Naive B cell (primary cell): ENCODE measurements at regions not wholly inside any gene's neighbourhood (a gene's known extent, or its start where the extent isn't known, plus 50 kb on each side); places are given as distances from the start of the nearest gene placed in this dataset.
"Not testable (repeated sequence)": the region's sequence is repeated elsewhere in the genome, so short reads cannot be mapped to it uniquely, and the experiment has no call there.

Experiments
- ATAC-seq, 2 donors: fragments of 150-1000 bp; cut with Tn5 transposase; 2 replicates each; pipeline ENCODE4 v1.10.0; 2021; ENCODE audit warnings: low read depth in 2 of 2, mild to moderate bottlenecking in 2 of 2, moderate library complexity in 2 of 2
- DNase-seq: peaks from one replicate; pipeline ENCODE4 v3.0.0; 2022
- H3K27ac Mint-ChIP-seq, 6 donors: one replicate each; pipeline ENCODE4 v1.8.0; 2020 to 2022; ENCODE audit warnings: mild to moderate bottlenecking in 6 of 6, mixed read lengths in 6 of 6, moderate library complexity in 5 of 6, inconsistent platforms in 2 of 6
- H3K27me3 Mint-ChIP-seq, 3 donors: one replicate each; pipeline ENCODE4 v1.8.0; 2021 to 2022; ENCODE audit warnings: mixed read lengths in 3 of 3, mild to moderate bottlenecking in 1 of 3
- H3K36me3 Mint-ChIP-seq, 2 donors: one replicate each; pipeline ENCODE4 v1.8.0; 2020 to 2022; ENCODE audit warnings: mixed read lengths in 2 of 2, inconsistent platforms in 1 of 2, mild to moderate bottlenecking in 1 of 2
- H3K4me1 Mint-ChIP-seq, 3 donors: one replicate each; pipeline ENCODE4 v1.8.0; 2020 to 2022; ENCODE audit warnings: mixed read lengths in 3 of 3, inconsistent platforms in 1 of 3, mild to moderate bottlenecking in 1 of 3, moderate library complexity in 1 of 3
- H3K4me3 Mint-ChIP-seq, 8 donors: one replicate each; pipeline ENCODE4 v1.8.0; 2020 to 2022; ENCODE audit warnings: mild to moderate bottlenecking in 8 of 8, mixed read lengths in 8 of 8, moderate library complexity in 8 of 8, inconsistent platforms in 2 of 8
- H3K9me3 Mint-ChIP-seq, 7 donors: one replicate each; pipeline ENCODE4 v1.8.0; 2020 to 2022; ENCODE audit warnings: mixed read lengths in 7 of 7, mild to moderate bottlenecking in 5 of 7, inconsistent platforms in 2 of 7, moderate library complexity in 1 of 7

DNA sequence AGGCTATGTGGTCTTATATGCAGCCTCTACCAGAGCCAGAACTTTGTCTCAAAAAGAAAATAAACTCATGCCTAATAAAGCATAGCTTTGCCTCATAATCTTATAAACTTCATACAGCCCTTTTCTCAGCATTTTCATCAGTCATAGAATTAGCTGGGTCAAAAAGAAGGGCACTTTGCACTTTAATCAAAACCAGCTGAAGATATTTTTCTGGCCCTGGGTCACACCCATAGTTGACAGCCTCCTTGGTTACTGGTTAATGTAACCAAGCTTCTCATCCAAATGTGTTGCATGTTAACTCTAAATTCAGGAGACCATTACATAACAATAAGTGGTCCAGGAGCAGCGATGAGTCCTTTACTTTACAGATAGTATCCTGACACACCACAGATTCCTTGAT, 558.2 kb downstream of the FLRT2 start:
- Mint-ChIP-seq H3K27ac (no peak overlapping the region), H3K9me3 (peaks cover 0 to 4% (median under 1%) of the 10 kb centered on the region in 7 donors), H3K36me3 (peaks cover 0 to 14% of the 10 kb centered on the region in 2 donors), H3K4me3 (no peak overlapping the region), H3K4me1 (peaks cover 8 to 27% (median 18%) of the 10 kb centered on the region in 3 donors), H3K27me3 (no peaks in the 10 kb centered on the region)
- DNase-seq (no peak), ATAC-seq (no peak)

DNA sequence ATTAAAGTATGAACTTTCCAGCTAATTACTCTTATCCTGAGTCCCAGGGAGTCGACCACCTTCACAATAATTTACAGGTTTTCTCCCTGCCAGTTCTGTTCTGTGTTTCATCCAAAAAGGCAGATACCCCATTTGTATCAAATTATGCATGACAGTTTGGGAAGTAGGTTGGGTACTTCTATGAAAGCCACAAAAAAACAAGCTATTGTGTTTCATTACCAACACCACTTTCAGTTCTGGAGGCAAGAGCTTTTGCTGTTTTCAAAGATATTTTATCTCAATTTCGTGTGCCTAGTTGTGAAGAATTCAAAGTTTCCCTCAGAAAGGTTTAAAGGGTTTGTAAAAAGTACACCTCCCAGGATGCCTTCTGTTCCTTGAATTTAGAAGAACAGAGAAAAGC, 557.4 kb downstream of the FLRT2 start:
- ATAC-seq, result no peak
- no peak for DNase-seq
- Mint-ChIP-seq H3K4me1 (peaks cover 8 to 31% (median 22%) of the 10 kb centered on the region in 3 donors), H3K36me3 (peaks cover 0 to 14% of the 10 kb centered on the region in 2 donors), H3K9me3 (peaks cover 0 to 8% (median 2%) of the 10 kb centered on the region in 7 donors), H3K27me3 (no peaks in the 10 kb centered on the region), H3K4me3 (no peak overlapping the region), H3K27ac (no peak overlapping the region)

DNA sequence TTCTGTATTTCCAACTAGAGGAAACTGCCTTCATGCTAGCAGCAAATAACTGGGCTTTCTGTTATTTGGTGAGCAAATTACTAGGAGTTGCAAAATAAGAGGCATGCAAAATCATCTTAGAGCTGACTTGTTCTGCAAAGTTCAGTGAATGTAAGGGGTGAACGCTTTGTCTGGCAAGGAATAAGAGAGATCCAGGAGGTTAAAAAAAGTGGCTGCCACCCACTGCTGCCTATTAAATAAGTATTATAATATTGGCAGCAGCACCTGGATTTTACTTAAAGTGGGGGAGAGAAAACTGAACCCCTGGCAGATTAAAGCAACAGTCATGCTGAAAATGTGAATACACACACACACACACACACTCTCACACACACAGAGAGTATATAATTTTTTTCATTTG, 557.0 kb downstream of the FLRT2 start:
- no peak overlapping the region for H3K4me3 Mint-ChIP-seq
- H3K4me1 Mint-ChIP-seq, result peaks cover 8 to 31% (median 22%) of the 10 kb centered on the region in 3 donors
- DNase-seq, result no peak
- H3K27ac Mint-ChIP-seq, result no peak overlapping the region
- ATAC-seq, result no peak
- no peaks in the 10 kb centered on the region for H3K27me3 Mint-ChIP-seq
- peaks cover 0 to 13% (median 4%) of the 10 kb centered on the region in 7 donors for H3K9me3 Mint-ChIP-seq
- peaks cover 0 to 13% of the 10 kb centered on the region in 2 donors for H3K36me3 Mint-ChIP-seq

DNA sequence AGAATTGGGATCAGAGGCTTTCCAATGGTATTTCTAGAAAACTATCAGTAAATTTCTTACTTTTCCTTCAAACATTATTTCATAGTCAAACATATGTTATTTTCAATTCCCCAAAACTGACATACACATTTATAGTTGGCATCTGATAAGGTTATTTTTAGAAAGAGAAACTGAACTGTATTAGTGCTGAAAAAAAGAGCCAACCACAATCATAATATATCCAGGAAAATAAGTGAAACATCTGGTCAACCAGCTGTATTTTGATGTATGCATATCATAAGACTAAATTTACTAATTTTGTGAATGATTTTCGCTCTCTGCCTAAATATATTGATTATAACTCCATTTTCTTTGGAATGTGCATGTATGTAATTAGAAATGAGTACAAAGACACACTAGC, 554.2 kb downstream of the FLRT2 start:
- no peak overlapping the region for H3K27ac Mint-ChIP-seq
- peaks cover 0 to 17% (median 10%) of the 10 kb centered on the region in 7 donors for H3K9me3 Mint-ChIP-seq
- peaks cover 0 to 14% of the 10 kb centered on the region in 2 donors for H3K36me3 Mint-ChIP-seq
- no peaks in the 10 kb centered on the region for H3K27me3 Mint-ChIP-seq
- peaks cover 8 to 31% (median 22%) of the 10 kb centered on the region in 3 donors for H3K4me1 Mint-ChIP-seq
- peak overlapping the region in 1 of 8 donors; percentile 40 for H3K4me3 Mint-ChIP-seq
- ATAC-seq, result no peak
- no peak for DNase-seq

DNA sequence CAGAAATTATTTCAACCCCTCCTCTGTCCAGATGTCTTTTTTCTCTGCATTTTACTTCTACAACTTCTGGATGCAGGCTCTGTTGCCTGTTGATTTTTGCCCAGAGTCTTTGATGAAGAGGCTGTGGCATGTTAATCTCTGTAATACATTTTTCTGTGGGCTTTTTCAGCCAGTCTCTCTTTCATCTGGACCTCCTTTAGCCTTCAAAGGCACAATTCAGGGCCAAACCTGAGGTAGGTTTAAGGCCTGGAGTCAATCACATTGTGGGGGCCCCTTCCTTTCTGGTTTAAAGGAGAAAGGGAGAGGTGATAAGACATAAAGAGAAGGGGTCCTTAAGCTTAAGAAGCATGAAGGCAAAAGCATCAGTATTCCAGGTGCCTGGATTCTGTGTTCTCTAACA, 553.7 kb downstream of the FLRT2 start:
- peaks cover 8 to 31% (median 22%) of the 10 kb centered on the region in 3 donors for H3K4me1 Mint-ChIP-seq
- no peaks in the 10 kb centered on the region for H3K27me3 Mint-ChIP-seq
- peaks cover 0 to 14% of the 10 kb centered on the region in 2 donors for H3K36me3 Mint-ChIP-seq
- peak overlapping the region in 2 of 6 donors; percentile 38 to 52 for H3K27ac Mint-ChIP-seq
- ATAC-seq, result no peak
- H3K4me3 Mint-ChIP-seq, result peak overlapping the region in 1 of 8 donors; percentile 52
- no peak for DNase-seq
- peaks cover 0 to 17% (median 10%) of the 10 kb centered on the region in 7 donors for H3K9me3 Mint-ChIP-seq

DNA sequence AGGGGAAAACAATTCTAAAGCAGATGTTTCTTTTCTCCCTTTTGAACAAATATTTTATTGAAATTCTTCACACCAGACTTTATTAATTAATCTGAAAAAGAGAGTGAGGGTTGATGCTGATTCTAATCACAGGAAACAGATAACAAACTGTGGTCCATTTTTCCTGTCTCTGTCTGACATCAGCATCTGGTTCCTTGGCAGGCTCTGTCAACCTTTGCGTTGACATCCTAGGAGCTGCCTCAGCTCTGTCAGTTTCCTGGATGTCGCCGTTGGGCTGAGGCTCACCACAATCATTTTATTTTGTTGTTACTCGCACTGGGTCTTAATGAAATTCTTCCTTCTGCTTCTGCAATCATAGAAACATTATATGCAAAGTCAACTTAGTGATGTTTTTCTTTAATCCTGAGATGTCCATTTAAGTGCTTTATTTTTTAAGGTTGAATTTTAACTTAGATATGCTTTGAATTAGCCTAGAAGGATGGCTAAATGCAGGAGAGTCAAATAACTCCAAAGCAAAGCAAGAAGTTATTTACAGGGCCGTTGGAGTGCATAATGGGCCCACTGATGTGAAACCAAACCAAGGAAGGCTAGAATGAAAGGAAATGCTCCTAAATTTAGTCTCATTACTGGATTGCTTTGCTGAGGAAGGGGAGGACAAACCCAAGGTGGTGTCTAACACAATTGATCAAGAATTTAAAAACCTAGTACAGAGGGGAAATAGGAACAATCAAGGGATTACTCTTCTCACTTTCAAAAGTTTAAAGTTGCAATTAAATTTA, 542.4 kb downstream of the FLRT2 start:
- peak overlapping the region in 1 of 6 donors; percentile 69 for H3K27ac Mint-ChIP-seq
- peaks cover 5% of the 10 kb centered on the region in 2 donors for H3K36me3 Mint-ChIP-seq
- H3K4me3 Mint-ChIP-seq, result no peak overlapping the region
- H3K27me3 Mint-ChIP-seq, result no peaks in the 10 kb centered on the region
- peaks cover 0 to 7% (median 5%) of the 10 kb centered on the region in 3 donors for H3K4me1 Mint-ChIP-seq
- DNase-seq, result no peak
- no peak for ATAC-seq
- peaks cover 0 to 5% (median 0%) of the 10 kb centered on the region in 7 donors for H3K9me3 Mint-ChIP-seq

DNA sequence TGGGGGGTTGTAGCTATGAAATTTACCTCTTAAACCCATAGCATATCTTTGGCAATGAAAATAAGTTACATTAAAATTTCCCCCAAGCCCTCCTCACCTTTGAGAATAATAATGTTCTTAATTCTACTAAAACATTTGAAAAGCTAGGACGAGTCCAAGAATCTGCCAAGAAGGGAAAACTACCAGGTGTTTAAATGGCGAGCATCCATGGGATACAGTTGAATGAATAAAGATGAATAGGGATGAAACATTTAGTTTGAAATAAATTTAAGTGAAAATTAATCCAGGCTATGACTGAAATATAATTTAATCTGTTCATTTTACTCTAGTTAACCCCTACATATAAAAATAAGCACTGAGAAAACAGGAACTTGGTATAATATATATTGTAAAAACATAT, 536.7 kb downstream of the FLRT2 start:
- no peak overlapping the region for H3K4me3 Mint-ChIP-seq
- H3K27ac Mint-ChIP-seq, result no peak overlapping the region
- H3K36me3 Mint-ChIP-seq, result peaks cover 0 to 5% of the 10 kb centered on the region in 2 donors
- no peak for ATAC-seq
- no peaks in the 10 kb centered on the region for H3K27me3 Mint-ChIP-seq
- peaks cover 3 to 6% (median 4%) of the 10 kb centered on the region in 7 donors for H3K9me3 Mint-ChIP-seq
- no peak for DNase-seq
- peaks cover 0 to 7% (median 0%) of the 10 kb centered on the region in 3 donors for H3K4me1 Mint-ChIP-seq

DNA sequence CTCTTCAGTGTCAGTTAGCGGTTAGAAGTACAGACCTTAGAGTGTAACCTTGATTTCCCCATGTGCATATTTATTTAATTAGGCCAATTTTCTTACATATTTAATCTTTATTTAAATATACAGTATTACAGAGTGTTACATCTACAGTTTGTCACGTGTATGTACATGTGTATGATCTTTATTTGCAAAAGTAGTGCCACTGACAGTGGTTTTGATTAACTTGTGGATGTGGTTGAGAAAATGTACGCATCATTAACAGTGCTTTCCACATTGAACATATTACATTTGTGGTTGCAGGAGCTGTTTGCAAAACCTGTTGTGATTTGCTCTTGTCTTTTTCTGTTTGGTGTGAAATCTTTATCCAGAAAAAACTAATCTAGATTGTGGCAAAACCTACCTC, 535.5 kb downstream of the FLRT2 start:
- peaks cover 0 to 4% of the 10 kb centered on the region in 2 donors for H3K36me3 Mint-ChIP-seq
- H3K4me3 Mint-ChIP-seq, result no peak overlapping the region
- ATAC-seq, result no peak
- no peak for DNase-seq
- H3K27me3 Mint-ChIP-seq, result no peaks in the 10 kb centered on the region
- peak overlapping the region in 1 of 6 donors; percentile 4 for H3K27ac Mint-ChIP-seq
- peaks cover 0 to 11% (median 2%) of the 10 kb centered on the region in 3 donors for H3K4me1 Mint-ChIP-seq
- peaks cover 0 to 6% (median 4%) of the 10 kb centered on the region in 7 donors for H3K9me3 Mint-ChIP-seq

DNA sequence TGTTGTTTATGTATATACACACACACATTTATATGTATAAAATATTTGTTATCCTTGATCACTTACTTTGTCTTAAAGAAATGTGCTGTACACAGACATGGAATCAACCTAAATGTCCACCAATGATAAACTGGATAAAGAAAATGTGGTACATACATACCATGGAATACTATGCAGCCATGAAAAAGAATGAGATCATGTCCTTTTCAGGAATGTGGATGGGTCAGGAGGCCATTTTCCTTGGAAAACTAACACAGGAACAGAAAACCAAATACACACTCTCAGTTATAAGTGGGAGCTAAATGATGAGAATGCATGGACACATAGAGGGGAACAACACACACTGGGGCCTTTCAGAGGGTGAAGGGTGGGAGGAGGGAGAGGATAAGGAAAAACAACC, 534.7 kb downstream of the FLRT2 start:
- not testable (repeated sequence) for H3K9me3 Mint-ChIP-seq, ATAC-seq, H3K27me3 Mint-ChIP-seq, H3K4me3 Mint-ChIP-seq, DNase-seq, H3K36me3 Mint-ChIP-seq
- Mint-ChIP-seq H3K27ac (peak overlapping the region in 1 of 6 donors; percentile 10), H3K4me1 (peaks cover 0 to 11% (median 2%) of the 10 kb centered on the region in 3 donors)

DNA sequence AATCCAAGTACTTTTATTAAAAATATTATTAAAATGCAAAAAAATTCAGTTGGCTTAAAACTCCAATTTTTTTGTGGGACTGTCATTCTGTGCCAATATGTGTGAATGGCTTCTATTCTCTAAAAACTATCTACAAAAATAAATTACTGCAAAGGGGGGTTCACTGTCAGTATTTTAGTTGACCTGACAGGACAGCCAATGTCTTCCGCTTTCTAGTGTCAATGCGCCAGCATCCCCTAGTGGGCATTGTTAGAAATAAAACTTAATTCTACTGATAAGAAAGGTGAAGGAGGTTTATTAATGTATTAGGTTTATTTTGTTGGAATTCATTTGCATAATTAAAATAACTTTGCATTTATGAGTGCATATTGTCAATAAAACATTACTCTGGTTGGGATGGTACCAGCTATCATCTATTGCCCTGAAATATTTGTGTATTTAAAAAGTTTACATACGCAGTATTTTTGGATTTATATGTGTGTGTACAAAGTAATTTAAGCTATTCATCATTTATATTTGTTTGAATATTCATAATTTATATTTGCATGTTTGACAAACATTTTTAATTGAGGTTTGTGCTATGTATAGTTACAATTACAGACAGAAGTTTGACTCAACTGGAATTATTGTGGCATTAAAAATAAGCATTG, 527.2 kb downstream of the FLRT2 start:
- peak; percentile 3 for DNase-seq
- no peak for ATAC-seq
- H3K36me3 Mint-ChIP-seq, result no peaks in the 10 kb centered on the region
- peaks cover 0 to 9% (median 2%) of the 10 kb centered on the region in 7 donors for H3K9me3 Mint-ChIP-seq
- H3K27ac Mint-ChIP-seq, result no peak overlapping the region
- H3K4me3 Mint-ChIP-seq, result no peak overlapping the region
- no peaks in the 10 kb centered on the region for H3K27me3 Mint-ChIP-seq
- H3K4me1 Mint-ChIP-seq, result peaks cover 0 to 11% (median 2%) of the 10 kb centered on the region in 3 donors

DNA sequence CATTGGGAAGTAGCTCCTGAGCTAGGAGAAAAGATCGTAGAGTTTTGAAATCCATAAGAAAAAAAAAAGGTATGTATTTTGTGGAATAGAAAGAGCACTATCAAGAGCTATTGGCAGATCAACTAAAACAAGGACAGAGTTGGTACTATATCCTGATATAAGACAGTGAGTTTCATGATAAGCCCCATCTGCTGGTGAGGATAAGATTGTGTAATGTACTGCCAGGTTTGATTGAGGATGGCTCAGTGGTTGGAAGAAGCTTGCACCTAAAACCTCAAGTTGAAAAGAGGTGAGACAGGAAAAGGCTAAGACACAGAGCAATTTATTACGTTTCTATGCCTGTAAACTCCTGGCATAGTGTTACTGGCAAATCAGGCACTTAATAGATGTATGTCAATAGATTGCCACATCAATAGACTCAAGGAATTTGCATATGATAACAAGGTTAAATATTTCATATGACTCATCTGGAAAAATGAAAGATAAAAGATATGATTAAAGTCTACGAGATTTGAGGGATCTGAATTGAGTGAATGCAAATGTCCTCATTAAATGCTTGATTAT, 525.6 kb downstream of the FLRT2 start:
- DNase-seq (no peak), ATAC-seq (no peak)
- Mint-ChIP-seq H3K9me3 (peaks cover 0 to 11% (median 2%) of the 10 kb centered on the region in 7 donors), H3K4me3 (no peak overlapping the region), H3K27ac (peak overlapping the region in 1 of 6 donors; percentile 0), H3K4me1 (no peaks in the 10 kb centered on the region), H3K36me3 (no peaks in the 10 kb centered on the region), H3K27me3 (no peaks in the 10 kb centered on the region)

DNA sequence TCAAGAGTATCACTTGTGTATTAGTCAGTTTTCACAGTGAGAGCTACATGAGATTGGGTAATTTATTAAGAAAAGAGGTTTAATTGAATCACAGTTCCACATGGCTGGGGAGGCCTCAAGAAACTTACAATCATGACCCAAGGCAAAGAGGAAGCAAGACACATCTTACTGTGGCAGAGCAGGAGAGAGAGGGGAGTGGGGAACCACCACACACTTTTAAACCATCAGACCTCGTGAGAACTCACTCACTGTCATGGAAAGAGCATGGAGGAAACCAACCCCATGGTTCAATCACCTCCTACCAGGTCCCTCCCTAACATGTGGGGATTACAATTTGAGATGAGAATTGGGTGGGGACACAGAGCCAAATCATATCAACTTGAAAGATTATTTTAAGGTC, 522.9 kb downstream of the FLRT2 start:
- Mint-ChIP-seq H3K27ac (peak overlapping the region in 1 of 6 donors; percentile 12), H3K36me3 (no peaks in the 10 kb centered on the region), H3K9me3 (peaks cover 0 to 11% (median 2%) of the 10 kb centered on the region in 7 donors), H3K4me3 (no peak overlapping the region), H3K27me3 (no peaks in the 10 kb centered on the region), H3K4me1 (no peaks in the 10 kb centered on the region)
- no peak for DNase-seq
- no peak for ATAC-seq

DNA sequence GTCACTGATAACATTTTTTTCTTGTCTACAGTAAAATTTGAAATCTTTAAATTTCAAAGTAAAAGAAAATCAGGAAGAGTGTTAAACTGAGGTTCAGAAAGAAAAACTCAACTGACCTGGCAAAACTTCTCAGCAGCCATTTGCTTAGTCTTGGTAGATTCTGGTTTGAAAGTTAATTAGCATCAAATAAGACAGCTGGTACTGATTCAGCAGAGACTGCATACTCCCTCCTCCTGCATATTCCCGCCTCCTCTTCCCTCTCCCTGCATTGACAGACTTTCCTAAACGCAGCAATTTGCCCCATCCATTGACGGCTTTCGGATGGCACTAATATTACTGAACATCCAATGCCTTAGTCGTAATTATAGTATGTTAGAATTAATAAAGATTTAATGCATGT, 520.8 kb downstream of the FLRT2 start:
- no peaks in the 10 kb centered on the region for H3K27me3 Mint-ChIP-seq
- peaks cover 0 to 11% (median 4%) of the 10 kb centered on the region in 7 donors for H3K9me3 Mint-ChIP-seq
- H3K27ac Mint-ChIP-seq, result no peak overlapping the region
- no peaks in the 10 kb centered on the region for H3K4me1 Mint-ChIP-seq
- H3K36me3 Mint-ChIP-seq, result peaks cover 0 to 8% of the 10 kb centered on the region in 2 donors
- DNase-seq, result no peak
- ATAC-seq, result no peak
- H3K4me3 Mint-ChIP-seq, result no peak overlapping the region
